Esophagus squamous epithelium (tissue), 5 donors: ENCODE measurements at regions not wholly inside any gene's neighbourhood (a gene's known extent, or its start where the extent isn't known, plus 50 kb on each side); places are given as distances from the start of the nearest gene placed in this dataset.

Source experiments
- DNase-seq: peaks from one replicate; lab custom pipeline; 2025; lab: John Stamatoyannopoulos, UW
- H3K27ac ChIP-seq, 4 donors: fragments of 200-600 bp; sonication (generic); one replicate each; pipeline ENCODE4 v1.5.1; 2016 to 2019; ENCODE audit warnings: mild to moderate bottlenecking in 1 of 4
- H3K27me3 ChIP-seq, 4 donors: fragments of 200-600 bp; sonication (generic); 1 replicate in 3 of 4; 2 replicates in 1 of 4; pipeline versions ENCODE4 v1.5.1 to v1.6.0; 2017 to 2021; ENCODE audit warnings: antibody characterized with exemption in 1 of 4
- H3K36me3 ChIP-seq, 3 donors: fragments of 200-600 bp; sonication (generic); one replicate each; pipeline ENCODE4 v1.5.1; 2016 to 2019
- H3K4me1 ChIP-seq, 3 donors: fragments of 200-600 bp; sonication (generic); one replicate each; pipeline ENCODE4 v1.5.1; 2017 to 2019
- H3K4me3 ChIP-seq, 4 donors: fragments of 200-600 bp; sonication (generic); 1 replicate in 3 of 4; 2 replicates in 1 of 4; pipeline ENCODE4 v1.5.1; 2016 to 2019; ENCODE audit warnings: mild to moderate bottlenecking in 2 of 4, moderate library complexity in 1 of 4
- H3K9me3 ChIP-seq, 3 donors: fragments of 200-600 bp; sonication (generic); one replicate each; pipeline ENCODE4 v1.5.1; 2016 to 2019
- CTCF ChIP-seq, 6 experiments: fragments of 450-650 bp in 4 of 6; fragments of 200-600 bp in 2 of 6; sonication (generic) in 2 of 6; IDR thresholded peaks; one replicate each; pipeline ENCODE4 v1.5.1; 2016 to 2019; ENCODE audit warnings: antibody characterized with exemption in 6 of 6, mild to moderate bottlenecking in 4 of 6, moderate library complexity in 4 of 6
- POLR2A ChIP-seq, 4 donors: fragments of 450-650 bp; IDR thresholded peaks; one replicate each; pipeline ENCODE4 v1.6.1; 2017; ENCODE audit warnings: antibody characterized with exemption in 4 of 4, mild to moderate bottlenecking in 4 of 4, moderate library complexity in 3 of 4
- WGBS, 2 donors: methylation state at CpG; one replicate each; pipeline ENCODE4 v1.1.5; 2018; 5-methylcytosine and 5-hydroxymethylcytosine counted together
- intact Hi-C: fragments of 100-400 bp; cut with DNase I; formaldehyde crosslinking; loops from one replicate; pipeline ENCODE4 v1.15.0; 2022
- donor health status: DM: yes; HTN: yes; CAD: no.

- intact Hi-C loops = no loop called here
- TF ChIP-seq CTCF (IDR thresholded peaks at IDR 0.05) (no peak), POLR2A (IDR thresholded peaks at IDR 0.05) (no peak)
- Histone ChIP-seq H3K9me3 (no peaks in the 10 kb centered on the region), H3K36me3 (no peaks in the 10 kb centered on the region), H3K27me3 (peaks cover 0 to 94% (median 2%) of the 10 kb centered on the region in 4 donors), H3K27ac (no peak overlapping the region), H3K4me1 (peaks cover 0 to 6% (median 0%) of the 10 kb centered on the region in 3 donors), H3K4me3 (no peak overlapping the region)
- no peak for DNase-seq
- 70 to 87% methylated on average over 6 to 11 of the region's 19 CpGs for WGBS, 2 donors
Observed at GRCh38 chr13:112202266-112202665, 135.3 kb downstream of the SOX1 start.

- no peak for DNase-seq
- no peak for TF ChIP-seq CTCF (IDR thresholded peaks at IDR 0.05)
- no peak for TF ChIP-seq POLR2A (IDR thresholded peaks at IDR 0.05)
- intact Hi-C loops = no loop called here
- no peak overlapping the region for H3K4me3 ChIP-seq
- H3K27me3 ChIP-seq = peaks cover 0 to 94% (median 2%) of the 10 kb centered on the region in 4 donors
- peaks cover 0 to 6% (median 0%) of the 10 kb centered on the region in 3 donors for H3K4me1 ChIP-seq
- WGBS, 2 donors = 62 to 63% methylated on average over 6 to 7 of the region's 10 CpGs
- H3K36me3 ChIP-seq = no peaks in the 10 kb centered on the region
- no peaks in the 10 kb centered on the region for H3K9me3 ChIP-seq
- no peak overlapping the region for H3K27ac ChIP-seq
Observed at GRCh38 chr13:112202966-112203365, 136.0 kb downstream of the SOX1 start.

GRCh38 chr13:112203614-112204013 lies 136.7 kb downstream of the SOX1 start:
- no peak for DNase-seq
- intact Hi-C loops = no loop called here
- Histone ChIP-seq H3K36me3 (no peaks in the 10 kb centered on the region), H3K4me1 (peaks cover 0 to 6% (median 0%) of the 10 kb centered on the region in 3 donors), H3K9me3 (no peaks in the 10 kb centered on the region), H3K4me3 (no peak overlapping the region), H3K27me3 (peaks cover 0 to 92% (median 2%) of the 10 kb centered on the region in 4 donors), H3K27ac (no peak overlapping the region)
- TF ChIP-seq CTCF (IDR thresholded peaks at IDR 0.05) (no peak), POLR2A (IDR thresholded peaks at IDR 0.05) (no peak)
- WGBS, 2 donors = 82 to 100% methylated on average over 1 to 5 of the region's 6 CpGs

GRCh38 chr13:112204346-112205327 lies 137.7 kb downstream of the SOX1 start:
- Histone ChIP-seq H3K36me3 (no peaks in the 10 kb centered on the region), H3K27ac (no peak overlapping the region), H3K4me1 (peaks cover 0 to 6% (median 0%) of the 10 kb centered on the region in 3 donors), H3K4me3 (peak overlapping the region in 1 of 4 donors; percentile 23), H3K27me3 (peaks cover 0 to 95% (median 2%) of the 10 kb centered on the region in 4 donors), H3K9me3 (no peaks in the 10 kb centered on the region)
- 31 to 35% methylated on average over 25 to 27 of the region's 33 CpGs for WGBS, 2 donors
- no peak for DNase-seq
- intact Hi-C loops = no loop called here
- TF ChIP-seq CTCF (IDR thresholded peaks at IDR 0.05) = no peak
- no peak for TF ChIP-seq POLR2A (IDR thresholded peaks at IDR 0.05)

GRCh38 chr13:112205990-112206389 lies 139.0 kb downstream of the SOX1 start:
- peaks cover 0 to 83% (median 2%) of the 10 kb centered on the region in 4 donors for H3K27me3 ChIP-seq
- H3K27ac ChIP-seq = no peak overlapping the region
- H3K36me3 ChIP-seq = no peaks in the 10 kb centered on the region
- no peak overlapping the region for H3K4me3 ChIP-seq
- no peak for DNase-seq
- no peaks in the 10 kb centered on the region for H3K9me3 ChIP-seq
- WGBS, 2 donors = 43 to 47% methylated on average over 12 of the region's 12 CpGs
- TF ChIP-seq POLR2A (IDR thresholded peaks at IDR 0.05) (no peak), CTCF (IDR thresholded peaks at IDR 0.05) (no peak)
- H3K4me1 ChIP-seq = peaks cover 0 to 6% (median 0%) of the 10 kb centered on the region in 3 donors
- intact Hi-C loops = no loop called here
